ENCODE measurements at regions not wholly inside any gene's neighbourhood (a gene's known extent, or its start where the extent isn't known, plus 50 kb on each side); places are given as distances from the start of the nearest gene placed in this dataset.

GRCh38 chr10:45224219-45224841, 91.1 kb downstream of the OR13A1 start:
- TF ChIP-seq CTCF (IDR thresholded peaks at IDR 0.05) (no peak), POLR2A (IDR thresholded peaks at IDR 0.05) (no peak)
